Liver (tissue), 3 donors: ENCODE measurements at regions not wholly inside any gene's neighbourhood (a gene's known extent, or its start where the extent isn't known, plus 50 kb on each side); places are given as distances from the start of the nearest gene placed in this dataset.

Experiments used
- FOXA1 ChIP-seq: IDR thresholded peaks from 2 replicates; pipeline ENCODE4 v1.6.1; 2016; ENCODE audit warnings: antibody characterized with exemption
- GABPA ChIP-seq, 2 donors: IDR thresholded peaks in 1 of 2; conservative IDR thresholded peaks in 1 of 2; 2 replicates each; pipeline ENCODE4 v1.6.1; 2016; ENCODE audit warnings: antibody characterized with exemption in 2 of 2, mild to moderate bottlenecking in 1 of 2, moderate library complexity in 1 of 2
- JUND ChIP-seq, 2 donors: IDR thresholded peaks; 2 replicates each; pipeline ENCODE4 v1.6.1; 2016; ENCODE audit warnings: antibody characterized with exemption in 2 of 2
- RAD21 ChIP-seq, 2 donors: IDR thresholded peaks; 2 replicates each; pipeline ENCODE4 v1.6.1; 2016; ENCODE audit warnings: antibody characterized with exemption in 2 of 2, mild to moderate bottlenecking in 2 of 2
- SP1 ChIP-seq: IDR thresholded peaks from 2 replicates; pipeline ENCODE4 v1.6.1; 2018; ENCODE audit warnings: antibody characterized with exemption, mild to moderate bottlenecking
- YY1 ChIP-seq: IDR thresholded peaks from 2 replicates; pipeline ENCODE4 v1.6.1; 2016; ENCODE audit warnings: antibody characterized with exemption, mild to moderate bottlenecking
- TF ChIP-seq, protein P1 (sequence below): fragments of 150-350 bp; IDR thresholded peaks from 2 replicates; pipeline ENCODE4 v1.5.1; 2017; ENCODE audit warnings: improper control_type of control experiment, low read depth, low read length; ENCODE audit not compliant: missing input control
- donor health status: healthy.
- donor health status: healthy.

DNA sequence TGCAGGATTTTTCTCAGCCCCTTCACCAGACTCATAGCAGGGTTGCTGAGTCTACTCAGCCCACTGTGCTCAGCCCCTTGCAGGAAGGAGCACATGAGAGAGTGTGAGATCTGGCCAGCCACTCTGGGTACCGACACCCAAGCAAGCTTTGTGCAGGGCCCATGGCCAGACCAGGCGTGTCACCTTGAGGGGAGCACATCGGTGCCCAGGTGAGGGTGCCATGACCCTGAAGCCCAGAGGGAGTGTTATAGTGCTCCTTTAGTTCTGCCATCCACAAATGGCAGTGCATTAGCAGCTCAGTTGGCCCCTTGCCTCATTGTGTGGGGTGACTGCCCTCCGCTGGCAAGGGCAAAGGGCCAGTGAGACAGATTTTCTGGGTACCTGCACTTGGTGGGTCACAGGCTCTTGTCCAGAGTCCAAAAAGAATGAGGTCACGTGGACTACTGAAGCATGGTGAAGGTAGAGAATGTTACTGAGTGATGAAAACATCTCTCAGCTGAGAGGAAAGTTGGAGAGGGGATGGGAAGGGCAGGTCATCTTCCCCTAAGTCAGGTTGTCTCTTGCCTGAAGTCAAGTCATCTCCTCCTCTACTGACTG is 181.8 kb downstream of the MACC1 start:
- TF ChIP-seq YY1 (no peak), JUND (IDR thresholded peaks at IDR 0.05) (no peak), SP1 (no peak), RAD21 (IDR thresholded peaks at IDR 0.05) (no peak), FOXA1 (no peak), GABPA (IDR thresholded peaks at IDR 0.05 in 1 of 2, conservative IDR thresholded peaks at IDR 0.05 in 1 of 2) (no peak)
- TF ChIP-seq, protein P1, sequence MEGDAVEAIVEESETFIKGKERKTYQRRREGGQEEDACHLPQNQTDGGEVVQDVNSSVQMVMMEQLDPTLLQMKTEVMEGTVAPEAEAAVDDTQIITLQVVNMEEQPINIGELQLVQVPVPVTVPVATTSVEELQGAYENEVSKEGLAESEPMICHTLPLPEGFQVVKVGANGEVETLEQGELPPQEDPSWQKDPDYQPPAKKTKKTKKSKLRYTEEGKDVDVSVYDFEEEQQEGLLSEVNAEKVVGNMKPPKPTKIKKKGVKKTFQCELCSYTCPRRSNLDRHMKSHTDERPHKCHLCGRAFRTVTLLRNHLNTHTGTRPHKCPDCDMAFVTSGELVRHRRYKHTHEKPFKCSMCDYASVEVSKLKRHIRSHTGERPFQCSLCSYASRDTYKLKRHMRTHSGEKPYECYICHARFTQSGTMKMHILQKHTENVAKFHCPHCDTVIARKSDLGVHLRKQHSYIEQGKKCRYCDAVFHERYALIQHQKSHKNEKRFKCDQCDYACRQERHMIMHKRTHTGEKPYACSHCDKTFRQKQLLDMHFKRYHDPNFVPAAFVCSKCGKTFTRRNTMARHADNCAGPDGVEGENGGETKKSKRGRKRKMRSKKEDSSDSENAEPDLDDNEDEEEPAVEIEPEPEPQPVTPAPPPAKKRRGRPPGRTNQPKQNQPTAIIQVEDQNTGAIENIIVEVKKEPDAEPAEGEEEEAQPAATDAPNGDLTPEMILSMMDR = no peak
